ENCODE measurements at regions not wholly inside any gene's neighbourhood (a gene's known extent, or its start where the extent isn't known, plus 50 kb on each side); places are given as distances from the start of the nearest gene placed in this dataset.

GRCh38 chr11:38988908-38989307 lies 2390.9 kb upstream of the RAG2 start:
- TF ChIP-seq CTCF (IDR thresholded peaks at IDR 0.05), result no peak
- H3K27ac ChIP-seq, result no peak overlapping the region
- no peak overlapping the region for H3K4me3 ChIP-seq
- DNase-seq (ENCODE audit: low spot score), result no peak

- no peak for DNase-seq (ENCODE audit: low spot score)
- Histone ChIP-seq H3K27ac (no peak overlapping the region), H3K4me3 (no peak overlapping the region)
- TF ChIP-seq CTCF (IDR thresholded peaks at IDR 0.05), result no peak
Measured at GRCh38 chr11:38972220-38972619, 2374.2 kb upstream of the RAG2 start.

- H3K4me3 ChIP-seq, result no peak overlapping the region
- DNase-seq (ENCODE audit: low spot score), result no peak
- no peak overlapping the region for H3K27ac ChIP-seq
- no peak for TF ChIP-seq CTCF (IDR thresholded peaks at IDR 0.05)
Measured at GRCh38 chr11:38971141-38971540, 2373.1 kb upstream of the RAG2 start.

GRCh38 chr11:38968951-38969350 lies 2370.9 kb upstream of the RAG2 start:
- no peak overlapping the region for H3K4me3 ChIP-seq
- no peak overlapping the region for H3K27ac ChIP-seq
- no peak for TF ChIP-seq CTCF (IDR thresholded peaks at IDR 0.05)
- no peak for DNase-seq (ENCODE audit: low spot score)

- Histone ChIP-seq H3K27ac (no peak overlapping the region), H3K4me3 (no peak overlapping the region)
- TF ChIP-seq CTCF (IDR thresholded peaks at IDR 0.05), result no peak
- DNase-seq (ENCODE audit: low spot score), result no peak
Measured at GRCh38 chr11:38952698-38953097, 2354.7 kb upstream of the RAG2 start.

- H3K27ac ChIP-seq, result no peak overlapping the region
- no peak for DNase-seq (ENCODE audit: low spot score)
- no peak overlapping the region for H3K4me3 ChIP-seq
- TF ChIP-seq CTCF (IDR thresholded peaks at IDR 0.05), result no peak
Measured at GRCh38 chr11:38950867-38951266, 2352.8 kb upstream of the RAG2 start.

- no peak overlapping the region for H3K4me3 ChIP-seq
- no peak for TF ChIP-seq CTCF (IDR thresholded peaks at IDR 0.05)
Measured at GRCh38 chr11:38948392-38948791, 2350.4 kb upstream of the RAG2 start.

More at GRCh38 chr11:38948392-38948791, 2350.4 kb upstream of the RAG2 start:
- H3K27ac ChIP-seq, result no peak overlapping the region
- DNase-seq (ENCODE audit: low spot score), result no peak

All from coronary artery (tissue), 2 donors.